Activated naive CD4-positive, alpha-beta T cell treated with anti-CD3 and anti-CD28 coated beads, Interleukin-2, amount 50 U/mL, for 72 hours (primary cell): ENCODE measurements at regions not wholly inside any gene's neighbourhood (a gene's known extent, or its start where the extent isn't known, plus 50 kb on each side); places are given as distances from the start of the nearest gene placed in this dataset.
A peak's percentile ranks its signal among the peaks of the same experiment; 100 is the strongest.
"Not testable (repeated sequence)": the region's sequence is repeated elsewhere in the genome, so short reads cannot be mapped to it uniquely, and the experiment has no call there.

Experiments
- ATAC-seq, 2 donors: fragments of 150-1000 bp; cut with Tn5 transposase; 2 replicates each; pipeline ENCODE4 v1.10.0; 2021; ENCODE audit warnings: mild to moderate bottlenecking in 2 of 2, moderate library complexity in 2 of 2
- DNase-seq, 2 donors: peaks; one replicate each; pipeline ENCODE4 v3.0.0; 2021 to 2022; ENCODE audit warnings: low spot score in 2 of 2
- H3K27ac Mint-ChIP-seq, 2 donors: one replicate each; pipeline ENCODE4 v1.8.0; 2022; ENCODE audit warnings: mild to moderate bottlenecking in 2 of 2, mixed read lengths in 2 of 2
- H3K36me3 Mint-ChIP-seq, 2 donors: one replicate each; pipeline ENCODE4 v1.8.0; 2022; ENCODE audit warnings: mixed read lengths in 2 of 2
- H3K9me3 Mint-ChIP-seq, 2 donors: one replicate each; pipeline ENCODE4 v1.8.0; 2022; ENCODE audit warnings: mixed read lengths in 2 of 2

DNA sequence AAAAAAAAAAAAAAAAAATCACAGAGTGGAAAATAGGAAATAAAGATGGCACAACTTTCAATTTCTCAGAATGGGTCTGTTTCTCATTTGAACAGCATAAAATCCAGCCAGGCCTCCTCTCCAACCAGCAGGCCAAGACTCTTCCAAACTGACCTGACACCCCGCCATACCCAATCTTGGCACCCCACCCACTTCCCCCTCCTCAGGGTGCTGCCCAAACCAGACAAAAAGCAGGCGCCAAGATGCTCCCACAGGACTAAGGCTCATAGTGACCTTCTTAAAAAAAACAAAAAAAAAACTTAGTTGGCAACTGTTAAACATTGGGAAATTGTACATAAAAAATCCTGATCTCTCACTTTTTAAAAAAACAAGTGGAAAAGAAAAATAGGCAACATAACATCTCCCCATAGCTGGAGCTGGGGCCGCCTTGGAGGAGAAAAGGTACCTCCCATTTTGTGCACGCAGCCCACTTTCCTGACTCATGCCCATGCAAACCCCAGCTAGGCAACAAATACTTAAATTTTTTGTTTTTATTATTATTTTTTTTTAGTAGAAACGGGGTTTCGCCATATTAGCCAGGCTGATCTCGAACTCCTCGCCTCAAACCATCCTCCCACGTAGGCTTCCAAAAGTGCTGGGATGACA lies 124.9 kb upstream of the RRN3 start:
- not testable (repeated sequence) for H3K27ac Mint-ChIP-seq, DNase-seq, H3K9me3 Mint-ChIP-seq, H3K36me3 Mint-ChIP-seq, ATAC-seq

DNA sequence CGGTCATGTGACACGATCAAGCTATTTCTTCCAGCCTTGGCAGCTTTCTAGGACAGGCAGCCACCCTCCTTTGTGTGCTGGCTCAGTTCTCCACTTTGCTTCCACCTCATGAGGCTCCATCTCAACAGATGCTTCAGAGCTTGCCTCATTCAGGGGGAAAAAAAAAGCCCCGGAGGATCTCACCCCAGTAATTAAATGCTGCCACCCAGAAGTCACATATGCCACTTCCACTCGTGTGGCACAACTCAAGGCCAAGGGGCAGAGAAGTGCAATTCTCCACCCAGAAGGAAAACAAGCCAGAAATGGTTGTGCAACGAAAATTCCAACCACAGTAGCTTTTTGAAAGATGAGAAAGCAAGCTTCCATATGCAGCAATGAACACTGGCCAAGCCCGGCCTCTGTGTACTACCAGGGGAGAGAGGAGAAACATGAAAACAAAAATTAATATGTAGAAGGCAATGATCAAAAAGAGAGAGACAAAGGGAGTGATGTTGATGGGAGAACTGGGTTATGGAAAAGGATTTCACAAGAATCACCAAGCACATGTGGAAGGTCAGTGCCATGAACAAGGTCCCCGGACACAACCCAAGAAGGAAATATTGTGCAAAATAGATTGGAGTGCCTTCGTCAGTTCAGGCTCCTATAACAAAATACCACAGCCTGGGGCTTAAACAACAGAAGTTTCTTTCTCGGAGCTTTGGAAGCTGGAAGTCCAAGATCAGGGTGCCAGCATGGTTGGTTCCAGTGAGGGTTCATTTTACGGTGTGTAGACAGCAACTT lies 113.3 kb upstream of the RRN3 start:
- DNase-seq, H3K36me3 Mint-ChIP-seq, ATAC-seq, H3K27ac Mint-ChIP-seq, H3K9me3 Mint-ChIP-seq: not testable (repeated sequence)

DNA sequence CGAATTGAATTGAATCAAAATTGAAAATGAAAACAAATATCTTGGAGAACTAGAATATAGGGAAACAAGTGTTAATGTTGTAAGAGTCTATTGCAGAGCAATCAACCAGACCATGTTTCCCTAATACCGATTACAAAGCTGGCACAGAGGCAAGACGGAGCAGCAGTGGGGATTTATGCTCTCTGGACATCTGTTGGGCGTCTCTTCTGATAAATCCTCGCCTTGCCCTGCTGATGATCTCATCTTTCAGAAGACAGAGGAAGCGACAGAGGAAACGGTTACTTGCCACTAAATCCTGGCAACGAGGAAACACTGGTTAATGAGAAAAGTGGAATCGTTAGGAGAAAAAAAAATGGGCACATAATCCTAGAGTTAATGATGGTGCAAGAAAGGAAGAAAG lies 112.4 kb upstream of the RRN3 start:
- DNase-seq, H3K9me3 Mint-ChIP-seq, H3K27ac Mint-ChIP-seq, H3K36me3 Mint-ChIP-seq, ATAC-seq: not testable (repeated sequence)

DNA sequence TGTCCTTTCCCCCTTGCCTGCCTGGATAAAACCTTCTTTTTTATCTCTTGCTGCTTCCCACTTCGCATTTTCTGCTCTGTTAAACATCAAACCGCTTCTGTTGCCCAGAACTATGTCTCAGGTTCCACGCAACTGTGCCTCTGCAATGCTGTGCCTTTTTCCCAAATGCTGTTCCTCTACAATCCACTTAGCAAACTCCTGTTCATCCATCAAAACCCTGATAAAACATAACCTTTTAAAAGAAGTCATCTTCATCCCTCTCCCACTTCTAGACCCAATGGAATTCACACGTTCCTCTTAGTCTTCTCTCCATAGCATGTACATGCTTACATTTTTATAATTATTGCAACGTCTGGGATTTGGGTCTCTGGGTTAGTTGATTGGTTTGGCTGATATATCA lies 111.9 kb upstream of the RRN3 start:
- not testable (repeated sequence) for H3K27ac Mint-ChIP-seq, ATAC-seq, H3K36me3 Mint-ChIP-seq, DNase-seq, H3K9me3 Mint-ChIP-seq

DNA sequence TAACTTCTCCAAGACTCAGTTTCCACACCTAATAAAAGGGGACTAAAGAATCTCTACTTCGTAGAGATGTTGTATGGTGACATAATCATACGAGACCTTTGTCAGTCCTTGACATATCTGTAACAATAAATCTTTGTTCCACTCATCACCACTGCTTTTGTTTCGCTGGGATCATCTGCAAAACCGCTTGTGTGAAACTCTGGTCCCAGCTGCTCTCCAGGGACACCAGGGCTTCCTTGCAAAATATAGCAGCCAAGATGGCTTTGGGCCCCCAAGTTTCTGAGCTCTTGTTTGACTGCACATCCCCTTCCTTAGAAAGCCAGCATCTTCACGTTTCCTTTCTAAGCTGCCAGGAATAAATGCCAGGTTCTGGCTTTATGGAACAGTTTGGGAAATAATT lies 110.5 kb upstream of the RRN3 start:
- H3K36me3 Mint-ChIP-seq, H3K9me3 Mint-ChIP-seq, H3K27ac Mint-ChIP-seq, ATAC-seq, DNase-seq: not testable (repeated sequence)

DNA sequence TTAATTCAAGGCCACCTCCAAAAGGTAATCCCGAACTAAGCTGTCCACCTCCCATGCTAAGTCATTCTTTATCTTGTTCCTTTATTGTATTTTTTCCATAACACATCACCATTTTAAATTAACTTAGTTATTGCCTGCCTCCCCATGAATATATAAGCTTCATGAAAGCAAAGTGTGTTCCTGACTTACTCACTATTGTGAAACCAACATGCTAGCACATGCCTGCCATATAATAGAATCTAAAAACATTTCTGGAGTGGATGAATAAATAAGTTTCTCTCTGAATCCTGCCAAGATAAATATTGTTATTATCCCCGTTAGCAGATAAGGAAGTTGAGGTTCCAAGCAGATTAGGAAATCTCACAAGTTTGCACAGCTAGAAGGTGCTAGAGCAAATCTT lies 98.7 kb upstream of the RRN3 start:
- peak overlapping the region in 1 of 2 donors; percentile 66 for H3K27ac Mint-ChIP-seq
- not testable (repeated sequence) for DNase-seq

DNA sequence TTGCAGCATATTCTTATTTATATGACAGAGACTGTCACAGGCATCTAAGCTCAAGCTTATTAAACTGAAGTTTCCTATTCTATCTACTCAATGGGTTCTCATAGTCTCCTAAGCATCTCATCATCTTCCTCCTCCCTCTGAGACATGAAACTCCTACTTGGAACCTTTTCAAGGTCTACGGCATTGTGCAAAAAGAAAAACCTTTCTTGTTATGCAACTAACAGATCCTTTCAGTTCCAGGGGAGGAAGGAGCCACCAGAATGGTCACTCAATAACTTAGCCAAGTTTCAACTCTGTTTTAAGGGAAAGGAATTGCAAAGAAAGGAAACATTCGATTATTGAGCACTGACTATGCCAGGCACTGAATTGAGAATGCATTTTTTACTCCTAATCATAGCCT lies 98.1 kb upstream of the RRN3 start:
- not testable (repeated sequence) for H3K27ac Mint-ChIP-seq, H3K36me3 Mint-ChIP-seq, H3K9me3 Mint-ChIP-seq, ATAC-seq, DNase-seq

More for the DNA sequence above, 98.7 kb upstream of the RRN3 start:
- ATAC-seq, H3K36me3 Mint-ChIP-seq, H3K9me3 Mint-ChIP-seq: not testable (repeated sequence)

DNA sequence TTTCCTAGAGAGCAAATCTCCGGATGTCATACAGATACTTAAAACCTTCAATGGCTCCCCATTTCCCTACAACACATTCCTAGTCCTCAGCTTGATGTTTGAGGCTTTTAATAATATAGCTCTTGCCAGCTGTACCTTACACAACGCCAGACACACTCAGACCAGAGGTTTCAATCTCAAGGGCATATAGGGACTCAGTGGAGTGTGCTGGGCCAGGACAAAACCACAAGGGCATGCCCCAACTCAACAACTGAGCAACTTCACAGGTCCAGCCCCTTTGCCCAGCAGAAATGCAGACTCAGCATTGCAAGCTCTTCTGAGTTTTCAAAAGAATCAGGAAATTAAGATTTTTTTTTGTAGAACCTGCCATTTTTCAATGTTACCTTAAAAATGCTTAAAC lies 95.4 kb upstream of the RRN3 start:
- not testable (repeated sequence) for H3K27ac Mint-ChIP-seq, H3K36me3 Mint-ChIP-seq, DNase-seq, H3K9me3 Mint-ChIP-seq, ATAC-seq
